ENCODE measurements at regions not wholly inside any gene's neighbourhood (a gene's known extent, or its start where the extent isn't known, plus 50 kb on each side); places are given as distances from the start of the nearest gene placed in this dataset.

DNA sequence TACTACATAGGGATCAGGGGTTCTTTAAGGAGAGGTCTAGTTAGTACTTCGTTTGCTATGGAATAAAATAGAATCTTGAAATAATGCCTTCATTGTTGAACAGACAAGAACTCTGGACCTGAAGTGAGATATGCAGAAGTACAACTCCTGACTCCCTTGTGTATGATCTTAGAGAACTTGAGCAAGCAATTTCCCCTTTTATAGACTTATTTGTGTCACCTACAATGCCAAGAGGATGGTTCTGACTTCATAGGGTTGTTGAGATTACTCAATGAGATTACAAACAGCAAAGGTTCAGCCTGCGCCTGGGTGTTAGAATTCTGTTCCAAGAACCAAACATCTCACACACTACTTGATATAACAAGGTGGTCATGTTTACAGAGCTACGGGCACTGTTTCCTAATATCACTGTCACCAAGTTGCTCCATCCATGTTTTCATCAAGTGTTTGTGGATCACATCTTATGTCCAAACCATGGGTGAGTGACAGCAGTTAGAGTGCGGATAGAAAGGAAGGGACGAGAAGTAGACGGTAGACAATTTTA, 76.7 kb upstream of the ADAMTS9 start:
- TF ChIP-seq POLR2AphosphoS2 (IDR thresholded peaks at IDR 0.05; ENCODE audit: low read depth, low read length): no peak
- TF ChIP-seq, protein P1, sequence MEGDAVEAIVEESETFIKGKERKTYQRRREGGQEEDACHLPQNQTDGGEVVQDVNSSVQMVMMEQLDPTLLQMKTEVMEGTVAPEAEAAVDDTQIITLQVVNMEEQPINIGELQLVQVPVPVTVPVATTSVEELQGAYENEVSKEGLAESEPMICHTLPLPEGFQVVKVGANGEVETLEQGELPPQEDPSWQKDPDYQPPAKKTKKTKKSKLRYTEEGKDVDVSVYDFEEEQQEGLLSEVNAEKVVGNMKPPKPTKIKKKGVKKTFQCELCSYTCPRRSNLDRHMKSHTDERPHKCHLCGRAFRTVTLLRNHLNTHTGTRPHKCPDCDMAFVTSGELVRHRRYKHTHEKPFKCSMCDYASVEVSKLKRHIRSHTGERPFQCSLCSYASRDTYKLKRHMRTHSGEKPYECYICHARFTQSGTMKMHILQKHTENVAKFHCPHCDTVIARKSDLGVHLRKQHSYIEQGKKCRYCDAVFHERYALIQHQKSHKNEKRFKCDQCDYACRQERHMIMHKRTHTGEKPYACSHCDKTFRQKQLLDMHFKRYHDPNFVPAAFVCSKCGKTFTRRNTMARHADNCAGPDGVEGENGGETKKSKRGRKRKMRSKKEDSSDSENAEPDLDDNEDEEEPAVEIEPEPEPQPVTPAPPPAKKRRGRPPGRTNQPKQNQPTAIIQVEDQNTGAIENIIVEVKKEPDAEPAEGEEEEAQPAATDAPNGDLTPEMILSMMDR (IDR thresholded peaks at IDR 0.05 in 2 of 3, conservative IDR thresholded peaks at IDR 0.05 in 1 of 3; ENCODE audit: control insufficient read depth in 2 of 3, extremely low read depth in 1 of 3, insufficient read depth in 1 of 3, low read depth in 3 of 3, low read length in 3 of 3): no peak
- TF ChIP-seq EP300 (IDR thresholded peaks at IDR 0.05; ENCODE audit: borderline replicate concordance in 1 of 2, control insufficient read depth in 1 of 2, low read depth in 2 of 2, low read length in 2 of 2): no peak
- TF ChIP-seq, protein P2, sequence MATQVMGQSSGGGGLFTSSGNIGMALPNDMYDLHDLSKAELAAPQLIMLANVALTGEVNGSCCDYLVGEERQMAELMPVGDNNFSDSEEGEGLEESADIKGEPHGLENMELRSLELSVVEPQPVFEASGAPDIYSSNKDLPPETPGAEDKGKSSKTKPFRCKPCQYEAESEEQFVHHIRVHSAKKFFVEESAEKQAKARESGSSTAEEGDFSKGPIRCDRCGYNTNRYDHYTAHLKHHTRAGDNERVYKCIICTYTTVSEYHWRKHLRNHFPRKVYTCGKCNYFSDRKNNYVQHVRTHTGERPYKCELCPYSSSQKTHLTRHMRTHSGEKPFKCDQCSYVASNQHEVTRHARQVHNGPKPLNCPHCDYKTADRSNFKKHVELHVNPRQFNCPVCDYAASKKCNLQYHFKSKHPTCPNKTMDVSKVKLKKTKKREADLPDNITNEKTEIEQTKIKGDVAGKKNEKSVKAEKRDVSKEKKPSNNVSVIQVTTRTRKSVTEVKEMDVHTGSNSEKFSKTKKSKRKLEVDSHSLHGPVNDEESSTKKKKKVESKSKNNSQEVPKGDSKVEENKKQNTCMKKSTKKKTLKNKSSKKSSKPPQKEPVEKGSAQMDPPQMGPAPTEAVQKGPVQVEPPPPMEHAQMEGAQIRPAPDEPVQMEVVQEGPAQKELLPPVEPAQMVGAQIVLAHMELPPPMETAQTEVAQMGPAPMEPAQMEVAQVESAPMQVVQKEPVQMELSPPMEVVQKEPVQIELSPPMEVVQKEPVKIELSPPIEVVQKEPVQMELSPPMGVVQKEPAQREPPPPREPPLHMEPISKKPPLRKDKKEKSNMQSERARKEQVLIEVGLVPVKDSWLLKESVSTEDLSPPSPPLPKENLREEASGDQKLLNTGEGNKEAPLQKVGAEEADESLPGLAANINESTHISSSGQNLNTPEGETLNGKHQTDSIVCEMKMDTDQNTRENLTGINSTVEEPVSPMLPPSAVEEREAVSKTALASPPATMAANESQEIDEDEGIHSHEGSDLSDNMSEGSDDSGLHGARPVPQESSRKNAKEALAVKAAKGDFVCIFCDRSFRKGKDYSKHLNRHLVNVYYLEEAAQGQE (IDR thresholded peaks at IDR 0.05; ENCODE audit: low read depth, low read length): no peak
- TF ChIP-seq, protein P3, sequence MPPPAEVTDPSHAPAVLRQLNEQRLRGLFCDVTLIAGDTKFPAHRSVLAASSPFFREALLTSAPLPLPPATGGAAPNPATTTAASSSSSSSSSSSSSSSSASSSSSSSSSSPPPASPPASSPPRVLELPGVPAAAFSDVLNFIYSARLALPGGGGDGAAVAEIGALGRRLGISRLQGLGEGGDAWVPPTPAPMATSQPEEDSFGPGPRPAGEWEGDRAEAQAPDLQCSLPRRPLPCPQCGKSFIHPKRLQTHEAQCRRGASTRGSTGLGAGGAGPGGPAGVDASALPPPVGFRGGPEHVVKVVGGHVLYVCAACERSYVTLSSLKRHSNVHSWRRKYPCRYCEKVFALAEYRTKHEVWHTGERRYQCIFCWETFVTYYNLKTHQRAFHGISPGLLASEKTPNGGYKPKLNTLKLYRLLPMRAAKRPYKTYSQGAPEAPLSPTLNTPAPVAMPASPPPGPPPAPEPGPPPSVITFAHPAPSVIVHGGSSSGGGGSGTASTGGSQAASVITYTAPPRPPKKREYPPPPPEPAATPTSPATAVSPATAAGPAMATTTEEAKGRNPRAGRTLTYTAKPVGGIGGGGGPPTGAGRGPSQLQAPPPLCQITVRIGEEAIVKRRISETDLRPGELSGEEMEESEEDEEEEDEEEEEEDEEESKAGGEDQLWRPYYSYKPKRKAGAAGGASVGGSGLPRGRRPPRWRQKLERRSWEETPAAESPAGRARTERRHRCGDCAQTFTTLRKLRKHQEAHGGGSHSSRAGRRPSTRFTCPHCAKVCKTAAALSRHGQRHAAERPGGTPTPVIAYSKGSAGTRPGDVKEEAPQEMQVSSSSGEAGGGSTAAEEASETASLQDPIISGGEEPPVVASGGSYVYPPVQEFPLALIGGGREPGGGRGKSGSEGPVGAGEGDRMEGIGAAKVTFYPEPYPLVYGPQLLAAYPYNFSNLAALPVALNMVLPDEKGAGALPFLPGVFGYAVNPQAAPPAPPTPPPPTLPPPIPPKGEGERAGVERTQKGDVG (CRISPR knock-in tag; IDR thresholded peaks at IDR 0.05): no peak

All from GM12878 (cell line).